ENCODE measurements at regions not wholly inside any gene's neighbourhood (a gene's known extent, or its start where the extent isn't known, plus 50 kb on each side); places are given as distances from the start of the nearest gene placed in this dataset.

DNA sequence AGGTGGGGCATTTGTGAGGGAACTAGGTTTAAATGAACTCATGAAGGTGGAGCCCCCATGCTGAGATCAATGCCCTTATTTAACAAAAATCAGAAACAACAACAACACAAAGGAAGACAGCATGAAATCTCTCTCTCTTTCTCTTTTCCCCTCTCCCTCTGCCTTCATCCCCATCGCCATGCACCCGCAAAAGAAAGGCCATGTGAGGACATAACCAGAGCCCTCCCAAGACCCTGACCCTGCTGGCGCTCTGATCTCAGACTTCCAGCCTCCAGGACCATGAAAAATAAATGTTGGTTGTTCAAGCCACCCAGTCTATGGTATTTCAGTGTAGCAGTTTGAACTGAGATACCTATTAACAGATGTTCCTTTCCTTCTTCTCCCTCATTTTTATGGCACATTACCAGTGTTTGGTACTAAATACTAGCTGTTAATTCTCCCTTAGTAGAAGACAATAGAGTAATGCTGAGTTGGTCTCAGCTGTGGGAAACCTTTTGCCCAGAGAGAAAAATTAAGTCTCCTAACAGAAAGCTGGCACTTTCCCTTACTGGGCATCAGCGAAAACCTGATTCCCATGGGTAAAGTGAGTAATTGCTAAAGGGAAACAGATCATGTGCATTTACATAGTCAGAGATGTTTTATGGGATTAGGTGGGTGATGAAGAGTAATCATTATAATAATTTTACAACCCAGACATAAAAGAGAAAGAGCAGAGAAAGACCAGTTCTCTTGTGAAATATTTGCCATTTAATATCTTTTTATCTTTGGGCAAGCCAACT lies 264.0 kb upstream of the PLEKHG7 start:
- ChIA-PET POLR2A (no interaction called here), CTCF (no interaction called here)
- Histone ChIP-seq H3K4me1 (ENCODE audit: control insufficient read depth, insufficient read depth, low read length) (no peaks in the 10 kb centered on the region), H3K4me3 (ENCODE audit: low read depth, low read length) (no peak overlapping the region), H3K9me3 (ENCODE audit: control insufficient read depth, insufficient read depth, low read depth, low read length) (no peaks in the 10 kb centered on the region), H3K27ac (ENCODE audit: extremely low read depth, low read depth, low read length) (no peak overlapping the region), H3K36me3 (ENCODE audit: control insufficient read depth in 2 of 2, insufficient read depth in 1 of 2, low read length in 2 of 2) (no peaks in the 10 kb centered on the region)
- TF ChIP-seq ZNF626 (tag by site-specific recombination; IDR thresholded peaks at IDR 0.05): no peak
- TF ChIP-seq, protein P1, sequence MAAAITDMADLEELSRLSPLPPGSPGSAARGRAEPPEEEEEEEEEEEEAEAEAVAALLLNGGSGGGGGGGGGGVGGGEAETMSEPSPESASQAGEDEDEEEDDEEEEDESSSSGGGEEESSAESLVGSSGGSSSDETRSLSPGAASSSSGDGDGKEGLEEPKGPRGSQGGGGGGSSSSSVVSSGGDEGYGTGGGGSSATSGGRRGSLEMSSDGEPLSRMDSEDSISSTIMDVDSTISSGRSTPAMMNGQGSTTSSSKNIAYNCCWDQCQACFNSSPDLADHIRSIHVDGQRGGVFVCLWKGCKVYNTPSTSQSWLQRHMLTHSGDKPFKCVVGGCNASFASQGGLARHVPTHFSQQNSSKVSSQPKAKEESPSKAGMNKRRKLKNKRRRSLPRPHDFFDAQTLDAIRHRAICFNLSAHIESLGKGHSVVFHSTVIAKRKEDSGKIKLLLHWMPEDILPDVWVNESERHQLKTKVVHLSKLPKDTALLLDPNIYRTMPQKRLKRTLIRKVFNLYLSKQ (tag by site-specific recombination; IDR thresholded peaks at IDR 0.05; ENCODE audit: borderline replicate concordance): no peak
- TF ChIP-seq, protein P2, sequence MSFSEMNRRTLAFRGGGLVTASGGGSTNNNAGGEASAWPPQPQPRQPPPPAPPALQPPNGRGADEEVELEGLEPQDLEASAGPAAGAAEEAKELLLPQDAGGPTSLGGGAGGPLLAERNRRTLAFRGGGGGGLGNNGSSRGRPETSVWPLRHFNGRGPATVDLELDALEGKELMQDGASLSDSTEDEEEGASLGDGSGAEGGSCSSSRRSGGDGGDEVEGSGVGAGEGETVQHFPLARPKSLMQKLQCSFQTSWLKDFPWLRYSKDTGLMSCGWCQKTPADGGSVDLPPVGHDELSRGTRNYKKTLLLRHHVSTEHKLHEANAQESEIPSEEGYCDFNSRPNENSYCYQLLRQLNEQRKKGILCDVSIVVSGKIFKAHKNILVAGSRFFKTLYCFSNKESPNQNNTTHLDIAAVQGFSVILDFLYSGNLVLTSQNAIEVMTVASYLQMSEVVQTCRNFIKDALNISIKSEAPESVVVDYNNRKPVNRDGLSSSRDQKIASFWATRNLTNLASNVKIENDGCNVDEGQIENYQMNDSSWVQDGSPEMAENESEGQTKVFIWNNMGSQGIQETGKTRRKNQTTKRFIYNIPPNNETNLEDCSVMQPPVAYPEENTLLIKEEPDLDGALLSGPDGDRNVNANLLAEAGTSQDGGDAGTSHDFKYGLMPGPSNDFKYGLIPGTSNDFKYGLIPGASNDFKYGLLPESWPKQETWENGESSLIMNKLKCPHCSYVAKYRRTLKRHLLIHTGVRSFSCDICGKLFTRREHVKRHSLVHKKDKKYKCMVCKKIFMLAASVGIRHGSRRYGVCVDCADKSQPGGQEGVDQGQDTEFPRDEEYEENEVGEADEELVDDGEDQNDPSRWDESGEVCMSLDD (tag by site-specific recombination; IDR thresholded peaks at IDR 0.05): no peak
- TF ChIP-seq ZNF600 (tag by site-specific recombination; IDR thresholded peaks at IDR 0.05): no peak
- TF ChIP-seq, protein P3, sequence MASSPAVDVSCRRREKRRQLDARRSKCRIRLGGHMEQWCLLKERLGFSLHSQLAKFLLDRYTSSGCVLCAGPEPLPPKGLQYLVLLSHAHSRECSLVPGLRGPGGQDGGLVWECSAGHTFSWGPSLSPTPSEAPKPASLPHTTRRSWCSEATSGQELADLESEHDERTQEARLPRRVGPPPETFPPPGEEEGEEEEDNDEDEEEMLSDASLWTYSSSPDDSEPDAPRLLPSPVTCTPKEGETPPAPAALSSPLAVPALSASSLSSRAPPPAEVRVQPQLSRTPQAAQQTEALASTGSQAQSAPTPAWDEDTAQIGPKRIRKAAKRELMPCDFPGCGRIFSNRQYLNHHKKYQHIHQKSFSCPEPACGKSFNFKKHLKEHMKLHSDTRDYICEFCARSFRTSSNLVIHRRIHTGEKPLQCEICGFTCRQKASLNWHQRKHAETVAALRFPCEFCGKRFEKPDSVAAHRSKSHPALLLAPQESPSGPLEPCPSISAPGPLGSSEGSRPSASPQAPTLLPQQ (tag by site-specific recombination; IDR thresholded peaks at IDR 0.05): no peak
- no peak for TF ChIP-seq ZNF335 (tag by site-specific recombination; conservative IDR thresholded peaks at IDR 0.05)
- TF ChIP-seq ZNF133 (tag by site-specific recombination; IDR thresholded peaks at IDR 0.05): no peak
- no peak for TF ChIP-seq ZNF560 (tag by site-specific recombination; IDR thresholded peaks at IDR 0.05; ENCODE audit: borderline replicate concordance)
- TF ChIP-seq, protein P4, sequence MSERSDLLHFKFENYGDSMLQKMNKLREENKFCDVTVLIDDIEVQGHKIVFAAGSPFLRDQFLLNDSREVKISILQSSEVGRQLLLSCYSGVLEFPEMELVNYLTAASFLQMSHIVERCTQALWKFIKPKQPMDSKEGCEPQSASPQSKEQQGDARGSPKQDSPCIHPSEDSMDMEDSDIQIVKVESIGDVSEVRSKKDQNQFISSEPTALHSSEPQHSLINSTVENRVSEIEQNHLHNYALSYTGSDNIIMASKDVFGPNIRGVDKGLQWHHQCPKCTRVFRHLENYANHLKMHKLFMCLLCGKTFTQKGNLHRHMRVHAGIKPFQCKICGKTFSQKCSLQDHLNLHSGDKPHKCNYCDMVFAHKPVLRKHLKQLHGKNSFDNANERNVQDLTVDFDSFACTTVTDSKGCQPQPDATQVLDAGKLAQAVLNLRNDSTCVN (tag by site-specific recombination; optimal IDR thresholded peaks at IDR 0.05): no peak
- no peak for TF ChIP-seq ZBTB7A (tag by site-specific recombination; IDR thresholded peaks at IDR 0.05; ENCODE audit: low read depth)
- no peak for TF ChIP-seq ZNF837 (tag by site-specific recombination; IDR thresholded peaks at IDR 0.05)
- no peak for TF ChIP-seq EGR2 (tag by site-specific recombination; IDR thresholded peaks at IDR 0.05; ENCODE audit: low read depth)
- no peak for TF ChIP-seq ZNF555 (tag by site-specific recombination; conservative IDR thresholded peaks at IDR 0.05)

DNA sequence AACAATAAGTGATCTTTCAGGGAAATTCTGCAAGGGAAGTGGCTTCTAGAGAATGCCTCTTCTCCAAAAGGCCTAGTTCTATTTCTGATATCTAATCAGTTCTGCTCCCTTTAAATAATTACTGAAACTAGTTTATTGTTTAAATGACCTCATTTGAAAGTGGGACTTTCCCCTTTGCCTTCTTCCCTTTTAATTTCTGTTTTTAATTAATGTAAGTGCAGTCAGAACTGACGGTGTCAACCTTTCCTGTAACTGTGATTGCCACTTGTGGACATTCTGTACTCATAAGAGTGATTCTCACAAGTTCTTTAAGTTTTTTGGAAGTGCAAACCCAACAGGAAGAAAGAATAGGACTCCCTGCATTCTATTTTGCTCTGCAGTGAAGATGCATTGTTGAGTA lies 265.3 kb upstream of the PLEKHG7 start:
- TF ChIP-seq ZNF571 (tag by site-specific recombination; IDR thresholded peaks at IDR 0.05): no peak
- TF ChIP-seq ZNF548 (tag by site-specific recombination; IDR thresholded peaks at IDR 0.05): no peak
- no peak for TF ChIP-seq ZNF621 (tag by site-specific recombination; IDR thresholded peaks at IDR 0.05)
- TF ChIP-seq ZNF292 (tag by site-specific recombination; IDR thresholded peaks at IDR 0.05; ENCODE audit: borderline replicate concordance, low read depth): no peak
- TF ChIP-seq ZNF549 (tag by site-specific recombination; IDR thresholded peaks at IDR 0.05): no peak
- ChIA-PET POLR2A (no interaction called here), CTCF (interaction anchor here (0.6 kb wide), 1 partner anchor 17 kb away, joined by 3 read pairs; no protein-coding TSS in a partner anchor)
- Histone ChIP-seq H3K36me3 (ENCODE audit: control insufficient read depth in 2 of 2, insufficient read depth in 1 of 2, low read length in 2 of 2) (no peaks in the 10 kb centered on the region), H3K4me3 (ENCODE audit: low read depth, low read length) (no peak overlapping the region), H3K9me3 (ENCODE audit: control insufficient read depth, insufficient read depth, low read depth, low read length) (no peaks in the 10 kb centered on the region), H3K4me1 (ENCODE audit: control insufficient read depth, insufficient read depth, low read length) (no peaks in the 10 kb centered on the region), H3K27ac (ENCODE audit: extremely low read depth, low read depth, low read length) (no peak overlapping the region)
